GM21367 (cell line): ENCODE measurements at regions not wholly inside any gene's neighbourhood (a gene's known extent, or its start where the extent isn't known, plus 50 kb on each side); places are given as distances from the start of the nearest gene placed in this dataset.
"Not testable (repeated sequence)": the region's sequence is repeated elsewhere in the genome, so short reads cannot be mapped to it uniquely, and the experiment has no call there.

Experiments
- ATAC-seq: cut with Tn5 transposase; IDR thresholded peaks from one replicate; pipeline ENCODE4 v1.9.1; 2021; ENCODE audit not compliant: unreplicated experiment

DNA sequence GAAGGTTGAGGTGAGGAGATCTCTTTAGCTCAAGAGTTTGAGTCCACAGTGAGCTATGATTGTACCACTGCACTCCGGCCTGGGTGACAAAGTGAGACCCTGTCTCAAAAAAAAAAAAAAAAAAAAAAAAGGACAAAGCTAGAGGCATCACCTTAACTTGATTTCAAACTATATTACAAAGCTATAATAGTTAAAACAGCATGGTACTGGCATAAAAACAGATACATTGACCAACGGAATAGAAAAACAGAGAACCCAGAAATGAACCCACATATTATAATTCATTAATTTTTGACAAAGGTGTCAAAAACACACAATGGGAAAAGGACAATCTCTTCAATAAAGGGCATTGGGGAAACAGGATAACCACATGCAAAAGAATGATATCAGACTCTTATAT, 50.8 kb upstream of the MBOAT1 start:
- no peak for ATAC-seq

- no peak for ATAC-seq
These were observed 53.6 kb upstream of the MBOAT1 start for GRCh38 chr6:20265842-20266241.

GRCh38 chr6:20266851-20267608, 54.8 kb upstream of the MBOAT1 start:
- no peak for ATAC-seq

GRCh38 chr6:20269181-20269580, 56.9 kb upstream of the MBOAT1 start:
- no peak for ATAC-seq

DNA sequence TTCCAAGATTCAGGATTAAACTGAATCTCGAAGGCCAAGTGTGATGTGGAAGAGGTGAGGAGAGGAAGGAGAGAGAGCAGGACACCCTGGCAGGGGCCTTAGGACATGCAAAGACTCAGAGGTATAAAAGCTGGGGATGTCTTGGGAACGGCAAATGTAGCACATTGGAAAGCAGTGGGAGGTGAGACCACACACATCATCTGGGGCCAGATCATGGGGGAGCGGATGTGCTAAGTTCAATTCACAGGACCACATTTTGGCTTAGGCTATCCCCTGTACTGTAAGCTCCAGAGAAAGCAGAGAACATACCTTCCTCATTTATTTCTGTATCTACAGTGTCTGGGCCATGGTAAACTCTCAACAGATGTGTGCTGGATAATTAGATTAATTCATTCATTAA, 59.5 kb upstream of the MBOAT1 start:
- no peak for ATAC-seq

- no peak for ATAC-seq
These were observed 61.9 kb upstream of the MBOAT1 start for GRCh38 chr6:20274137-20274536.

DNA sequence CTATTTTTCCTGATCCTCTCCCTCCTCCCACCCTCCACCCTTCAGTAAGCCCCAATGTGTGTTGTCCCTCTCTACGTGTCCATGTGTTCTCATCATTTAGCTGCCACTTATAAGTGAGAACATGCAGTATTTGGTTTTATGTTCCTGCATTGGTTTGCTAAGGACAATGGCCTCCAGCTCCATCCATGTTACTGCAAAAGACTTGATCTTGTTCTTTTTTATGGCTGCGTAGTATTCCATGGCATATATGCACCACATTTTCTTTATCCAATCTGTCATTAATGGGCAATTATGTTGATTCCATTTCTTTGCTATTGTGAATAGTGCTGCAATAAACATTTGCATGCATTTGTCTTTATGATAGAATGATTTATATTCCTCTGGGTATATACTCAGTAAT, 63.6 kb upstream of the MBOAT1 start:
- ATAC-seq: not testable (repeated sequence)

DNA sequence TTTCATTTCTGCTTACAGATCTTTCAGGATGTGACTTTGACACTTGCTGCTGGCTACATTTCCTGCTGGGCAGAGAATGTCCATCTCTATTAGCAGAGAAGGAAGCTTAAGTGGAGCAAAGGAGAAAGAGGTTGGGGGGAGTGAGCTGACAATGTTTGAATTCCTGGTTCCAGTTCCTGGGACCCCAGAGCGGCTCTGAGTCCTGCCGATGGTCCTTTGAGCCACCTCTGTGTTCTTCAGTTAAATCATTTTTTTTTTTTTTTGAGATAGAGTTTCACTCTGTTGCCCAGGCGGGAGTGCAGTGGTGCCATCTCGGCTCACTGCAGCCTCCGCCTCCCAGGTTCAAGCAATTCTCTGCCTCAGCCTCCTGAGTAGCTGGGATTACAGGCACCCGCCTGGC, 65.5 kb upstream of the MBOAT1 start:
- ATAC-seq: not testable (repeated sequence)

GRCh38 chr6:20279051-20279450, 66.8 kb upstream of the MBOAT1 start:
- no peak for ATAC-seq

DNA sequence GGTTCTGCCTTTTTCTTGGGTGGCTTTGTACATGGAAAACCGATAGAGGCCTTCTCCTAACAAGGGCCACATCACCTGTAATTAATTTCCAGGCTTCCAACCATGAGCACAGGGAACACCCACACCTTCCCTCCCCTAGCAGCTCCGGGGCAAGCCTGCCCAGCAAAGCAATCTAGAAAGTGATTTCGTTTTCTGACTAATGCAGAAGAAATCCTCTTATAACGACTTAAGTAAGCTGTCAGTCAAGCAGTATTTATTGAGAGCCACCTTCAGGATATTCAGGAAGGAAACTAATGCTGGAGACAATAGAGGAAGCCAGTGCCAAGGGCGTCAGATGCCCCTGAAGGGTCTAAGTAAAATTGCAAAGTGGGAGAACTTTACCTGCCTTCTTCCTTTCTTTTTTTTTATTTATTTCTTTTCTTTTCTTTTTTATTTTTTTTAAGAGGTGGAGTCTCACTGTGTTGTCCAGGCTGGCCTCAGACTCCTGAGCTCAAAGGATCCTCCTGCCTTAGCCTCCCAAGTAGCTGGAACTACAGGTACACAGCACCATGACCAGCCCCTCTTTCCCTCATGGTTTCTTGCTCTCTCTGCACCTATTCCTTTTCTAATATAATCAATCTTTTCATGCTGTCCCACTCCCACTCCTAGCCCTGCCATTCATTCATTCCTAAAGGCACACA, 67.5 kb upstream of the MBOAT1 start:
- ATAC-seq: no peak

DNA sequence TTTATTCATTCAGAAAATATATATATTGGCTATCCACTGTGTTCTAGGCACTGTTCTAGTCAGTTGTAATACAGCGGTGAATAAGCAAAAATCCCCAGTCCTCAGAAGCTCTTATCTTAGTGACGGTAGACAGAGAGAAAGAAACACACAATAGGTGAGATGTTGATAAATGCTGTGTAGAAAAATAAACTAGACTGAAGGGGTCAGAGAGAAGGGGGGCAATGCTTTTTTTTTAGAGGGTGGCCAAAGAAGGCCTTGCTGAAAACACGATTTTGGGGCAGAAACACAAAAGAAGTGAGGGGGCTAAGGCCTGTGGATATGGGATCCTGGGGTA, 68.0 kb upstream of the MBOAT1 start:
- ATAC-seq: no peak

DNA sequence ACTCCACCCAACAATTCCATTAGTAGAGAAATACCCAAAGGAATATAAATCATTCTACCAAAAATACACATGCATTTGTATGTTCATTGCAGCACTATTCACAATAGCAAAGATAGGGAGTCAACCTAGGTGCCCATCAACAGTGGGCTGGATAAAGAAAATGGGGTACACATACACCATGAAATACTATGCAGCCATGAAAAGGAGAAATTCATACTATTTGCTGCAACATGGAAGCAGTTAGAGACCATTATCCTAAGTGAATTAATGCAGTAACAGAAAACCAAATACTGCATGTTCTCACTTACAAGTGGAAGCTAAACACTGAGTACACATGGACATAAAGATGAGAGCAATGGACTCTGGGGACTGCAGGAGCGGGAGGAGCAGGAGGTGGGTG, 72.4 kb upstream of the MBOAT1 start:
- no peak for ATAC-seq

- no peak for ATAC-seq
These were observed 74.8 kb upstream of the MBOAT1 start for GRCh38 chr6:20286968-20287565.

DNA sequence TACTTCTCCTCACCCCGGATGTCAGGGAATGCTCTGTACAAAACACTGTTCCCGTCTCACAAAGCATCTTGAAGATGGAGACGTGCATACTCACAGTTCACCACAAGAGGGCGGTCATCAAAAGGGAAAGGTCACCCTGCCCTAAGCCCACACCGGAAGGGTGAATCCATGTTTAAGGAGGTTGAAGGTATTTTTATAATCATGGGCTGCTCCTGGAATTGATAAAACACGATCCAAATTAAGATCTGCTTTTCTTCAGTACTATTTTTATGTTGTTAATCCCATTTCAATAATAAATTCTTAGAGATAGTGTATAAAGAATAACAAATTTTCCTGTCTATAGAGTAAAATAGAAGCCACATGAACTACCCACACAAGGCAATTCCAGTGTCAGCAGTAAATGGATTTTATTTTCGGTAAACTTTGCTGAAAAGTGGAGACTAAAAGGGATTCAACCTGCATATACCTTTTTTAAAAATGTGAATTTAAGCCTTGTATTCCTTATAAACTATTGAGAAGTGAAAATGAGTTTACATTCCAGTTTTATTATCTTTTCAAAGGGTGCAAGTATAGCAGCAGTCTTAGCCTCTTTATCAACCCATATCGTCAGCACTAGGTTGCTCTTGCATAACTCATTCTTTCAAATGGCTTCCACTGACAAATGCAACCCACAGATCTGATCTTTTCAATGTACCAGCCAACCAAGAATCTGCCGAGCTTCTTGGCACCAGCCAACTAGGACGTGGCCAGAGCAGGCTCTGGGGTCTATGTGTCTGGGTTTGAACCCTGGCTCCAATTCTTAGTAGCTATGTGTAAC, 79.7 kb upstream of the MBOAT1 start:
- peak; percentile 88 for ATAC-seq

DNA sequence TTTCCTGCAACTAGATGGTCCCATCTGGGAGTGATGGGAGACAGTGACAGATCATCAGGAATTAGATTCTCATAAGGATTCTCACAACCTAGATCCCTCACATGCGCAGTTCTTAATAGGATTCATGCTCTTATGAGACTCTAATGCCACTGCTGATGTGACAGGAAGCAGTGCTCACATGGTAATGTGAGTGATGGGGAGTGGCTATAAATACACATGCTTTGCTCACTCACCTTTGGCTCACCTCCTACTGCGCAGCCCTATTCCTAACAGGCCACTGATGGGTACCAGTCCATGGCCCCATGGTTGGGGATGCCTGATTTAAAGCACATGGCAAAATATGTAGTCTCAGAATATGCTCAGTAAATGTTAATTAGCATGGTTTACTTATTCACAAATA, 80.6 kb upstream of the MBOAT1 start:
- no peak for ATAC-seq

DNA sequence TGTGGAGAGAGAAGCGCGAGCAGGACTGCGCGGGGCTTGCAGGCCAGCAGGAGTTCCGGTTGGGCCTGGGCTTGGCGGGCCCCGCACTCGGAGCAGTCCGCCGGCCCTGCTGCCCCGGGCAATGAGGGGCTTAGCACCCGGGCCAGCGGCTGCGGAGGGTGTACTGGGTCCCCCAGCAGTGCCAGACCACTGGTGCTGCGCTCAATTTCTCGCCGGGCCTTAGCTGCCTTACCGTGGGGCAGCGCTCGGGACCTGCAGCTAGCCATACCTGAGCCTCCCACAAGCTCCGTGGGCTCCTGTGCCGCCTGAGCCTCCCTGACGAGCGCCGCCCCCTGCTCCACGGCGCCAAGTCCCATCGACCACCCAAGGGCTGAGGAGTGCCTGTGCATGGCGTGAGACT, 89.0 kb upstream of the MBOAT1 start:
- no peak for ATAC-seq

DNA sequence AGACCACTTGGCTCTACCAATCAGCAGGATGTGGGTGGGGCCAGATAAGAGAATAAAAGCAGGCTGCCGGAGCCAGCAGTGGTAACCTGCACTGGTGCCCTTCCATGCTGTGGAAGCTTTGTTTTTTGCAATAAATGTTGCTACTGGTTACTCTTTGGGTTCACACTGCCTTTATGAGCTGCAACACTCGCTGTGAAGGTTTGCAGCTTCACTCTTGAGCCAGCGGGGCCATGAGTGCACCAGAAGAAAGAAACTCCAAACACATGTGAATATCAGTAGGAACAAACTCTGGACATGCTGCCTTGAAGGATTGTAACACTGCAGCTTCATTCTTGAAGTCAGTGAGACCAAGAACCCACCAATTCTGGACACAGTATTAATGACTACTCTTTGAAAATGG, 89.9 kb upstream of the MBOAT1 start:
- ATAC-seq: no peak

GRCh38 chr6:20302702-20303251, 90.5 kb upstream of the MBOAT1 start:
- ATAC-seq: no peak

- no peak for ATAC-seq
These were observed 94.2 kb upstream of the MBOAT1 start for GRCh38 chr6:20306491-20306890.

DNA sequence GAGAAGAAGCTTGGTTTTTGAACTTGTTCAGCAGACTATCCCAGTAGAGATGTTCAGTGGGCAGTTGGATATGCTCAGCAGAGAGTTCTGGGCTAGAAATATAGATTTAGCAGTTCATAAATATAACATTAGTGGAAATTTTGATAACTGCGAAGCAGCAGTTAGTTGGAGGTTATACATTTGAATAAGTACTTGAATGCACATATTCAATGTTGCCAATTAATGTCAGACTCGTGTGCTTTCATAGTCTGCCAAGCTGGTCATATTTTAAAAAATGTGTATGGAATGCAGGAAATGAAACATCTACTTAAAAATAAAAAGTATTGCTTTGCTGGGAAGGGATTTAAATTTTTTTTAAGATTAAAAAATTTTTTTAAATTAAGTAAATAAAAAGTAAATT, 92.5 kb upstream of the E2F3 start:
- no peak for ATAC-seq

DNA sequence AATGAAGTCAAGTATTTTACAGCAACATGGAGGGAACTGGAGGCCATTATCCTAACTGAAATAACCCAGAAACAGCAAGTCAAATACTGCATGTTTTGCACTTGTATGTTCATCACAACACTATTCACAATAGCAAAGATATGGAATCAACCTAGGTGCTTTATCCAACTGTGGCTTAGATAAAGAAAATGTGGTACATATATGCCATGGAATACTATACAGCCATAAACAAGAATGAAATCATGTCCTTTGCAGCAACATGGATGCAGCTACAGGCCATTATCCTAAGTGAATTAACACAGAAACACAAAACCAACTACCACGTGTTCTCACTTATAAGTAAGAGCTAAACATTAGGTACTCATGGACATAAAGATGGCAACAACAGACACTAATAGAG, 91.5 kb upstream of the E2F3 start:
- ATAC-seq: no peak
